ENCODE measurements at regions not wholly inside any gene's neighbourhood (a gene's known extent, or its start where the extent isn't known, plus 50 kb on each side); places are given as distances from the start of the nearest gene placed in this dataset.
"Not testable (repeated sequence)": the region's sequence is repeated elsewhere in the genome, so short reads cannot be mapped to it uniquely, and the experiment has no call there.

DNA sequence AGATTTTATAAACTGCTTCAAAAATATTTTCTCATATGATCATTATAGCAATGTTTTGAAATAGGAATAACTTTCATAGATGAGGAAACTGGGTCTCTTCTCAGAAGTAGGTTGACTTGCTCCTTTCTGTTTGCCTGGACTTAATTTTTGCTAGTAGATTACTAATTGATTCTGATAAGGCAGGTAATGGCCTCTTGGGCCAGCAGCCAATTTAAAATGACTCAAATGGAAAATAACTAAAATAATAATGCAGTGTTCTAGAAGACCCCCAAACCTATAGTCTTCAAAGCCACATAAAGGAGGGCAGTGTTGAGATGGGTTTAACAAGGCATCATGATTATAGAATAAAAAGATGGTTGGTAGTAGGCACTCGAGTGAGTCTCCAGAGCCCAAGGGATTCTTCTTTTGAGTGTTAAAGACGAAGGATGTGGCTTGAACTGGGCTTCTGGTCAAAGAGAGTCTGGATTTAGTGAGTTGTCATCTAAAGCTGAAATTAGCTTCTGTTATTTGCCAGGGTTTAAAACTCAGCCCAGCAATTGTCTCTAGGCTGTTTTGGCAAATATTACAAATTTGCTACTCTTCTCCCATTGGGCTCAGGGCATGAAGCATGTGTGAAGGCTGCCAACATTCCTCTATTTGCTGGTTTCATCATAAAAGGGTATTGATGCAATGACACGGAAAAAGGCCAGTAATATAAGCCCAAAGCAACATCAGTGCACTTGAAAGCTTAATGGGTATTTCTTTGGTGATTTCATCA lies 297.1 kb upstream of the MEIS2 start:
- DNase-seq (ENCODE audit: extremely low read depth, low read depth), result no peak

DNA sequence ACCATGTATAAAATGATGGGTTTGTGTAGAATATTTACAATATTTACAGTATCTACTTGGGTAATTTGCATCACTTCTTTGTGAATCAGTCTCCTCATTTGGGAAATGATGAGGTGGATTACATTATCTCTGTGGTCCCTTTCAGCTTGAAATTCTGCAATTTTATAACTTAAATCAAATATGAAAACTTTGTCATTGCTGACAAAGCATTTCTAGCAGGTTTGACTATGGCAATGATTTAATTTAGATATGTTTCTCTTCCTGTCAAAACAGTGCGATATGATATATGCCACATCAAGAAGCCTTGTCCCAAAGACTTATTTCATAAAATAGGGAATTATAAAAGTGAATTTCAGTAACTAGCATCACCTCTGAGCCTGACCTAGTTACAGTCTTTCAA lies 315.8 kb upstream of the MEIS2 start:
- no peak for DNase-seq (ENCODE audit: extremely low read depth, low read depth)

DNA sequence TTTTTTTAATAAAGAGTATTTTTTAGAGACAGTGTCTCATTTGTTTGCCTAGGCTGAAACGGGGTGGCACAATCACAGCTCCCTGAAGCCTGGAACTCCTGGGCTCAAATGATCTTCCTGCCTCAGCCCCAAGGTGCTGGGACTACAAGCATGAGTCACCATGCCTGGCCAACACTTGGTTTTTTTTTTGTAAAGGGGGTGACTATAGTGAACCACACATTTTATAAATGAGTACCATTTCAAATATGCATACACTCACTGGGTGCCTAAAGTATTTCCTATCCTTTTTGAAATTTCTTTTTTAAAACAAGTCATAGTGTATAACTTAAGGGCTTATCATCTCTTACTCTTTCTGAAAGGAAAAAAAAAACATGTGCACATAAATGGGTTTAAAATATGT lies 325.2 kb upstream of the MEIS2 start:
- no peak for DNase-seq (ENCODE audit: extremely low read depth, low read depth)

GRCh38 chr15:37427393-37427792 lies 327.0 kb upstream of the MEIS2 start:
- DNase-seq (ENCODE audit: extremely low read depth, low read depth), result not testable (repeated sequence)

DNA sequence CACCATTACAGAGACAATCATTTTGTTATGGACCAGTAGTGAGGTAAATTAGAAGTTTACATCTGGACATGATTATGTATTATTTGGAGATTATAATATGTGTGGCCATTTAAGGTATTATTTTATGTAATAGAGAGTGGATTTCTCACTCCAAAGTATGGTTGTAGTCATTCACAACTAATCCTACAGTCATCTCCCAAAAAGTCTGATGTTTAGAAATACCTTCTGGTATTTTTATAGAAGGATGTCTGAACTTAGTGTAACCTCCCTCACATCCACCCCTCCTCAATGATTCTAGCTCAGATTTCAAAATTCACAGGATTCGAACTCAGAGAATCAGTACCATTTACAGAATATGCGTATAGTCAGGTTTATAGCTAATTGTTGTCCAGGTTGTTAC lies 346.6 kb upstream of the MEIS2 start:
- no peak for DNase-seq (ENCODE audit: extremely low read depth, low read depth)

DNA sequence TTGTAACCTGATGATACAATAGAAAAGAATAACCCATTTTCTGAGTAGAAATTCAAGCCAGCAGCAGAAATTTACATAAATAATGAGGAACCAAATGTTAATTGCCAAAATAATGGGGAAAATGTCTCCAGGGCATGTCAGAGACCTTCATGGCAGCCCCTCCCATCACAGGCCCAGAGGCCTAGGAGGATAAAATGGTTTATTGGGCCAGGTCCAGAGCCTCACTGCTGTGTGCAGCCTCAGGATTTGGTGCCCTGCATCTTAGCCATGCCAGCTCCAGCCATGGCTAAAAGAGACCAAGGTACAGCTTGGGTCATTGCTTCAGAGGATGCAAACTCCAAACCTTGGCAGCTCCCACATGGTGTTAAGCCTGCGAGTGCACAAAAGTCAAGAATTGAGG lies 352.1 kb upstream of the MEIS2 start:
- DNase-seq (ENCODE audit: extremely low read depth, low read depth), result no peak

- no peak for DNase-seq (ENCODE audit: extremely low read depth, low read depth)
These were observed 380.1 kb upstream of the MEIS2 start for GRCh38 chr15:37480482-37480881.

- DNase-seq (ENCODE audit: extremely low read depth, low read depth), result no peak
These were observed 380.8 kb upstream of the MEIS2 start for GRCh38 chr15:37481126-37481525.

- DNase-seq (ENCODE audit: extremely low read depth, low read depth), result no peak
These were observed 383.4 kb upstream of the MEIS2 start for GRCh38 chr15:37483779-37484178.

DNA sequence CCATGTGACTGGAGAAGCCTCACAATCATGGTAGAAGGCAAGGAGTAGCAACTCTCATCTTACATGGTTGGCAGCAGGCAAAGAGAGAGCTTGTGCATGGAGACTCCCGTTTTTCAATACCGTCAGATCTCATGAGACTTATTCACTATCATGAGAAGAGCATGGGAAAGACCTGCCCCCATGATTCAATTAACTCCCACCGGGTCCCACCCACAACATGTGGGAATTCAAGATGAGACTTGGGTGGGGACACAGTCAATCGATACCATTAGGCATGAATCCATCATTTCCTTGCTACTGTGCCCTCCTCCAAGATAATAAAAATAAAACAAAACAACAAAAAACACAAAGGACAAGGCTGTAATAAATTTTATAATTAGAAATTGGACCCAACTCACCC lies 384.7 kb upstream of the MEIS2 start:
- DNase-seq (ENCODE audit: extremely low read depth, low read depth), result no peak

DNA sequence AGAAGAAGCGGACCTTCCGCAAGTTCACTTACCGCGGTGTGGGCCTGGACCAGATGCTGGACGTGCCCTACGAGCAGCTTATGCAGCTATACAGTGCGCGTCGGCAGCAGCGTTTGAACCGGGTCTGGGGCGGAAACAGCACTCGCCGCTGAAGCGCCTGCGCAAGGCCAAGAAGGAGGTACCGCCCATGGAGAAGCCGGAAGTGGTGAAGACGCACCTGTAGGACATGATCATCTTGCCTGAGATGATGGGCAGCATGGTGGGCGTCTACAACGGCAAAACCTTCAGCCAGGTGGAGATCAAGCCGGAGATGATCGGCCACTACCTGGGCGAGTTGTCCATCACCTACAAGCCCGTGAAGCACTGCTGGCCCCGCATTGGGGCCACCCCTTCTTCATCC lies 390.4 kb upstream of the MEIS2 start:
- DNase-seq (ENCODE audit: extremely low read depth, low read depth), result no peak

GRCh38 chr15:37516621-37517020 lies 416.3 kb upstream of the MEIS2 start:
- no peak for DNase-seq (ENCODE audit: extremely low read depth, low read depth)

GRCh38 chr15:37517191-37517895 lies 417.0 kb upstream of the MEIS2 start:
- DNase-seq (ENCODE audit: extremely low read depth, low read depth), result no peak

DNA sequence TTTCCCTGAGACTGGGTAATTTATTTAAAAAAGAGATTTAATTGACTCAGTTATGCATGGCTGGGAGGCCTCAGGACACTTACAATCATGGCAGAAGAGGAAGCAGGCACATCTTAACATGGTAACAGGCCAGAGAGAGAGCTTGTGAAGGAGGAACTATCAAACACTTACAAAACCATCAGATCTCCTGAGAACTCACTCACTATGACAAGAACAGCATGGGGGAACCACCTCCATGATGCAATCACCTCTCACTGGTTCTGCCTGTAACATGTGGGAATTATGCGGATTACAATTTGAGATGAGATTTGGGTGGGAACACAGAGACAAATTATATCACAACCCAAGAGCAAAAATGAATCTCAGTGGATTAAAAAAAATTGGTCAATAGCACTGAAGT lies 416.0 kb upstream of the TMCO5A start:
- no peak for DNase-seq (ENCODE audit: extremely low read depth, low read depth)

DNA sequence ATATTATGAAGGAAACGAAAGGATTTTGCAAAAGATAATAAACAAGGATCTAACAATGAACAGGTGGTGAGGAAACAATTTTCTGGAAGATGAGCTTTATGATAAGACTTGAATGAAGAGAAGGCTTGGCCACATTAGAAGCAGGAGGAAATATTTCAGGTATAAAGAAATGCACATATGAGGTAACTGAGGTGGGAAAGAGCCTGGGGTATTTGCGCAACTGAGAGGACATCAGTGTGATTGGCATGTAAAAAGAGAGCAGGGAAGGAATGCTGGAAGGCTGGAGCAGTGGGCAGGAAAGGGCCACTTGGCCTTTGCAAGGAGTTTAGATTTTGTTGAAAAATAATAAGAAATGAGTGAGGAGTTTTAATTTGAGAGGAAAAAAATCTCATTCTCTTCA lies 414.4 kb upstream of the TMCO5A start:
- no peak for DNase-seq (ENCODE audit: extremely low read depth, low read depth)

- DNase-seq (ENCODE audit: extremely low read depth, low read depth), result no peak
These were observed 413.6 kb upstream of the TMCO5A start for GRCh38 chr15:37520882-37521281.

DNA sequence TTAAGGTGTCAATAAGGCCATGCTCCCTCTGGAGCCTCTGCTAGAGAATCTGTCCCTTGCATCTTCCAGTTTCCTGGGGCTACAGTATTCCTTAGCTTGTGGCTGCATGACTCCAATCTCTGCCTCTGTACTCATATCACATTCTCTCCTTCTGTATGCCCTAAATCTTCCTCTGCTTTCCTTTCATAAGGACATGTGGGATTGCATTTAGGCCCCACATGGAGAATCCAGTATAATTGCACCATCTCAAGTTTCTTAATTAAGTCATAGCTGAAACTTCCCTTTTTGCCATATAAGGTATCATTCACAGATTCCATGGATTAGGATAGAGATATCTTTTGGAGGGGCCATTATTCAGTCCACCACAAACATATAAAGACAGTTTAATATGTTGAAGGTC lies 409.8 kb upstream of the TMCO5A start:
- DNase-seq (ENCODE audit: extremely low read depth, low read depth), result no peak

DNA sequence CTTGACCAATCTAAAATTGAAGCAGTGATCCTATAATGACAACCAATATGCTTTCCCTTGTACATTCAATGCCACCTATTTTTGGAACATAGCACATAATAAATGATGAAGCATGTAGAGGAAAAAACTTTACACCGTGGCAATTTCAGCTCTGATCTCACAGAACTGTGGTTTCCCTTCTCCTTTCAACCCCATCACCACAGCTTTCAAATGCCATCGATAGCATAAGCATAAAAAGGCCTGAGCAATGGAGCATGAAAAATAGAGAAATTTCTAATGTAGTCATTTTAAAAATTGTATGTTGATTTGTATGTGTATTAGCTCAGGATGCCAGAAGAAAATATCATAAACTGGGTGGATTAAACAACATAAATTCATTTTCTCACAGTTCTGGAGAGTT lies 406.0 kb upstream of the TMCO5A start:
- DNase-seq (ENCODE audit: extremely low read depth, low read depth), result no peak

- DNase-seq (ENCODE audit: extremely low read depth, low read depth), result no peak
These were observed 397.4 kb upstream of the TMCO5A start for GRCh38 chr15:37536967-37537605.

- DNase-seq (ENCODE audit: extremely low read depth, low read depth), result no peak
These were observed 396.6 kb upstream of the TMCO5A start for GRCh38 chr15:37537802-37538201.

- DNase-seq (ENCODE audit: extremely low read depth, low read depth), result no peak
These were observed 386.3 kb upstream of the TMCO5A start for GRCh38 chr15:37548116-37548515.

All from NCI-H460 (cell line).